Heart right ventricle (tissue), 16 donors: ENCODE measurements at regions not wholly inside any gene's neighbourhood (a gene's known extent, or its start where the extent isn't known, plus 50 kb on each side); places are given as distances from the start of the nearest gene placed in this dataset.

Experiments
- ATAC-seq, 8 donors: fragments of 200-7000 bp; cut with Tn5 transposase; one replicate each; pipeline ENCODE4 v1.9.1; 2020; ENCODE audit warnings: mild to moderate bottlenecking in 8 of 8, moderate library complexity in 8 of 8, moderate number of reproducible peaks in 1 of 8
- DNase-seq, 2 donors: peaks; one replicate each; pipeline ENCODE4 v3.0.0-alpha.2; 2020
- H3K27ac ChIP-seq, 10 donors: fragments of 200-600 bp; sonication (generic) in 2 of 10; one replicate each; pipeline versions ENCODE4 v1.5.0 to v1.8.0; 2020 to 2022; ENCODE audit warnings: mild to moderate bottlenecking in 3 of 10
- H3K27me3 ChIP-seq, 7 donors: fragments of 200-600 bp; one replicate each; pipeline ENCODE4 v1.8.0; 2021 to 2022; ENCODE audit warnings: mild to moderate bottlenecking in 2 of 7
- H3K36me3 ChIP-seq, 9 donors: fragments of 200-600 bp; sonication (generic) in 1 of 9; one replicate each; pipeline versions ENCODE4 v1.5.0 to v1.8.0; 2020 to 2022; ENCODE audit warnings: mild to moderate bottlenecking in 2 of 9
- H3K4me1 ChIP-seq, 9 donors: fragments of 200-600 bp; sonication (generic) in 1 of 9; one replicate each; pipeline versions ENCODE4 v1.5.0 to v1.8.0; 2020 to 2022; ENCODE audit warnings: mild to moderate bottlenecking in 4 of 9
- H3K4me3 ChIP-seq, 10 donors: fragments of 200-600 bp; sonication (generic) in 2 of 10; one replicate each; pipeline versions ENCODE4 v1.5.0 to v1.8.0; 2020 to 2022; ENCODE audit warnings: mild to moderate bottlenecking in 7 of 10, moderate library complexity in 2 of 10
- H3K9me3 ChIP-seq, 11 donors: fragments of 200-600 bp in 10 of 11; sonication (generic) in 2 of 11; one replicate each; pipeline versions ENCODE4 v1.5.0 to v1.8.0; 2013 to 2022; ENCODE audit warnings: mild to moderate bottlenecking in 2 of 11, control low read depth in 1 of 11, moderate library complexity in 1 of 11
- CTCF ChIP-seq, 9 donors: fragments of 200-600 bp; sonication (generic) in 2 of 9; IDR thresholded peaks; one replicate each; pipeline versions ENCODE4 v1.5.0 to v1.8.0; 2021 to 2022; ENCODE audit warnings: antibody characterized with exemption in 9 of 9, mild to moderate bottlenecking in 5 of 9, moderate library complexity in 1 of 9
- WGBS, 2 donors: extraction: QIAGEN DNeasy Blood & Tissue Kit; methylation state at CpG; one replicate each; pipeline ENCODE4 v1.1.7; 2013; ENCODE audit warnings: inconsistent platforms in 1 of 2; 5-methylcytosine and 5-hydroxymethylcytosine counted together
- intact Hi-C, 10 donors: fragments of 100-400 bp; cut with DNase I; formaldehyde crosslinking; loops; one replicate each; pipeline versions ENCODE4 v1.11.1 to v1.14.2; 2022
- donor health status: Arrhythmogenic right ventricular cardiomyopathy.
- donor health status: ischemic (EF 13 %, LVEDD 7.1; RV severe dilation, severe dysfunction).
- donor health status: healthy with polysubstance abuse.
- donor health status: DM: no; HTN: yes; CAD: no.
- donor health status: DM: no; HTN: no; CAD: no.
- donor health status: ischemic (EF 25% LVEDD 6.9; RV normal size, moderate dysfunction).
- donor health status: ischemic (EF 25% LVEDD 5.7; RV mildly dilated, moderate dysfunction).
- donor health status: healthy.
- donor health status: DM: yes; HTN: yes; CAD: no.
- donor health status: Ischemic cardiomyopathy.
- donor health status: ischemic (EF 35%, LVEDD 5.7; RV mildly dilated, moderate dysfunction).
- donor health status: nonischemic (EF 11% LVEDD 7.7; RV severe dilation, severe dysfunction).
- donor health status: DM: yes; HTN: yes; CAD: no.
- donor health status: PGD.
- donor health status: ischemic (EF 29% LVEDD 5.4; RV normal size, mild dysfunction).
- donor health status: nonischemic (EF 23%, LVEDD 6.1; RV moderate dilation, normal function).

GRCh38 chr14:26395726-26396125 lies 202.1 kb downstream of the NOVA1 start:
- H3K4me3 ChIP-seq = no peak overlapping the region
- ATAC-seq (no peak), DNase-seq (no peak)
- TF ChIP-seq CTCF (IDR thresholded peaks at IDR 0.05) = no peak
- no peaks in the 10 kb centered on the region for H3K4me1 ChIP-seq
- WGBS, 2 donors = 78 to 83% methylated on average over 1 of the region's 1 CpG
- no peaks in the 10 kb centered on the region for H3K9me3 ChIP-seq
- no peak overlapping the region for H3K27ac ChIP-seq
- intact Hi-C loops = loop anchor here in 6 of 10 donors (2.0 to 10.0 kb wide), 4 partner anchors 199 to 592 kb away; partner anchors contain the start of gene NOVA1 (in 1 of the 6)
- no peaks in the 10 kb centered on the region for H3K27me3 ChIP-seq
- H3K36me3 ChIP-seq = no peaks in the 10 kb centered on the region

GRCh38 chr14:26394150-26394810 lies 203.6 kb downstream of the NOVA1 start:
- no peaks in the 10 kb centered on the region for H3K27me3 ChIP-seq
- H3K27ac ChIP-seq = no peak overlapping the region
- WGBS, 2 donors = 37 to 39% methylated on average over 4 of the region's 4 CpGs
- intact Hi-C loops = loop anchor here in 7 of 10 donors (2.0 to 10.0 kb wide), 5 partner anchors 201 to 593 kb away; partner anchors contain the start of gene NOVA1 (in 1 of the 7)
- no peaks in the 10 kb centered on the region for H3K9me3 ChIP-seq
- DNase-seq (no peak), ATAC-seq (peak in 4 of 8 donors; percentile 49 to 66 (median 56))
- no peaks in the 10 kb centered on the region for H3K36me3 ChIP-seq
- H3K4me1 ChIP-seq = no peaks in the 10 kb centered on the region
- H3K4me3 ChIP-seq = no peak overlapping the region
- TF ChIP-seq CTCF (IDR thresholded peaks at IDR 0.05) = peak in 7 of 9 donors; percentile 30 to 60 (median 49)

- no peak overlapping the region for H3K4me3 ChIP-seq
- no peaks in the 10 kb centered on the region for H3K9me3 ChIP-seq
- intact Hi-C loops = loop anchor here in 6 of 10 donors (5.0 to 10.0 kb wide), 4 partner anchors 202 to 595 kb away; partner anchors contain the start of gene NOVA1 (in 1 of the 6)
- H3K27me3 ChIP-seq = no peaks in the 10 kb centered on the region
- ATAC-seq (no peak), DNase-seq (no peak)
- no peaks in the 10 kb centered on the region for H3K4me1 ChIP-seq
- TF ChIP-seq CTCF (IDR thresholded peaks at IDR 0.05) = no peak
- no peak overlapping the region for H3K27ac ChIP-seq
- 75 to 76% methylated on average over 7 of the region's 7 CpGs for WGBS, 2 donors
- no peaks in the 10 kb centered on the region for H3K36me3 ChIP-seq
Measured at GRCh38 chr14:26392498-26392897, 205.3 kb downstream of the NOVA1 start.

GRCh38 chr14:26389646-26390508 lies 208.0 kb downstream of the NOVA1 start:
- ATAC-seq = peak in 5 of 8 donors; percentile 28 to 80 (median 46)
- H3K27me3 ChIP-seq = no peaks in the 10 kb centered on the region
- no peak for DNase-seq
- intact Hi-C loops = loop anchor here in 6 of 10 donors (5.0 to 10.0 kb wide), 4 partner anchors 205 to 597 kb away; partner anchors contain the start of gene NOVA1 (in 1 of the 6)
- no peak overlapping the region for H3K27ac ChIP-seq
- TF ChIP-seq CTCF (IDR thresholded peaks at IDR 0.05) = no peak
- 64 to 70% methylated on average over 2 of the region's 2 CpGs for WGBS, 2 donors
- H3K4me1 ChIP-seq = no peaks in the 10 kb centered on the region
- H3K9me3 ChIP-seq = no peaks in the 10 kb centered on the region
- H3K4me3 ChIP-seq = no peak overlapping the region
- no peaks in the 10 kb centered on the region for H3K36me3 ChIP-seq
